Retina (tissue), 1 donor: ENCODE measurements at regions not wholly inside any gene's neighbourhood (a gene's known extent, or its start where the extent isn't known, plus 50 kb on each side); places are given as distances from the start of the nearest gene placed in this dataset.
"Not testable (repeated sequence)": the region's sequence is repeated elsewhere in the genome, so short reads cannot be mapped to it uniquely, and the experiment has no call there.

Source experiments
- DNase-seq: peaks from one replicate; pipeline ENCODE4 v3.0.0-alpha.2; 2016

DNA sequence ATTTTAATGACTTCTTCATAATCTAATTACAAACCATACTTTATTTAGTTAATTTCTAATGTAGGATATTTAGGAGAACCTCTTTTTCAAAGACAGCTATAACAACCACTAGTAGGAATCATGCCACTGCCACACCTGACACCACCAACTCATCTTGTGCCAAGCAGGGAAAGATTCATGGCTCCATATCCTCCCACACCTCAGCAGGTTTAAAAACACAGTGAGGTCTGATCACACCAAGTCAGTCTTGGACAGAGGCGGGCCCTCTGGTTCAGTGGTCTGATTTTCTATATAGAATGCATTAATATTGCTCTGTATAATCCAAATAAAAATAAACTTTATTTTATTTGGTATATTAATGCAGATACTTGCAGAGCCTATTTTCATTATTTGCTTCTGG, 227.7 kb upstream of the TTC29 start:
- DNase-seq, result no peak

DNA sequence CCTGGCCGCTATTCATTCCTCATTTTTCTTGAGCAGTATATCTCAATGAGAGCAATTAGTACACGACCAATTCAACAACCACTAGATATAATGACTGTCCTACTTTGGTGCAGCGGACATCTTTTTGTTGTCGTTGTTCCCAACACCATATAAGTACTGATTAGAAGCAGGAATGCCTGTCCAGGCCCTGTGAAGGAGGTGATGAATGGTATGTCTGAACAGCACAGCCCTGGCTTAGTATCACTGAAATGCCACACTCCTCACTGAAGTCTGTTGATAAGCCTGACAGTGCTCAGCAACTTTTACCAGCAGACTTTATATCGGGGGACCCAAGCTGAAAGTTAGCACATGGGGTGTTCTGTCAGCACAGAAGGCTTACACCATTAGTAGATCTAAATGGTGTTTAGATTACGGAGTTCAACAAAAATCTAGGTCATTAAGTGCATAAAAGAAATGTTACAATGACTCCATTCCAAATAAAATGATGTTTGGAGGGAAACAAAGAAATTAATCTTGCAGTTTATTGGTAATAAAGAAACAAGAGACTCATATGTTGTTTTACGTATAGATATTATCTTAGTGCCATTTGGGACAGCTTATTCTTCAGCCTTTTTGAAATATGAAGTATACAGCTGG, 228.3 kb upstream of the TTC29 start:
- DNase-seq, result no peak

DNA sequence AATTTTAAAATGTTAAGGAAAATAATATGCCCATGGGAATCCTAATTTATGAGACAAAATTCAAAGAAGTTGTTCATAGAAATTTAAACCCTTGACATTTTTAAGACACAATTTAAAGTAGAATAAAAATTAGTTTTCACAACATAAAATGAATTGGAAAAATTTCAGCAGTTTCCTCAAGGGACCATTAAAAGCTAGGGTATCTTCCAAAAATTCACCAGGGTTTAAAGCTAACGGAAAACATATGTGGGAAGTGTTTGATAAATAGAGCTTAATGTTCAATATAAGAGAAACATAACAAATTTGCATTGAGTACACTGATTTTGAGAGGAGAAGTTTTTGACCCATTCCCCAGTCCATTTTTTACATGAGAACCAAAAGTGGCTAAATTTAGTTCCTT, 228.9 kb upstream of the TTC29 start:
- DNase-seq, result no peak

GRCh38 chr4:147175460-147176025, 229.9 kb upstream of the TTC29 start:
- DNase-seq, result no peak

- no peak for DNase-seq
Measured at GRCh38 chr4:147182041-147182440, 236.4 kb upstream of the TTC29 start.

DNA sequence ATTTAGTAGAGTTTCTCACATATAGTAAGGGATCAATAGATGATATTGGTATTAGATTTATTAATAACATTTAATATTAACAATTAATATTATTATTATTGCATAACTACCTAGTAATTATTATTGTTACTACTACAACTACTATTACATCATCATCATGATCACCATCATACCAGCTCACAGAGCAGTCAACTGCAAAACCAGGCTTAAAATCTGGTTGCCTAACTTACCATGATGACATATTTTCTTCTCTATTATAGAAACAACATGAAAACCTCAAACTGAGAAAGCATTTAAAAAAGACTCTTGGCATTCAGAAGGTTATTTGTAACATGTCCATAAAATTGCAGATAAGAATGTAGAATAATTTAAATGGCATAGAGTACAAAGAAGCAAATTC, 247.0 kb upstream of the TTC29 start:
- no peak for DNase-seq

DNA sequence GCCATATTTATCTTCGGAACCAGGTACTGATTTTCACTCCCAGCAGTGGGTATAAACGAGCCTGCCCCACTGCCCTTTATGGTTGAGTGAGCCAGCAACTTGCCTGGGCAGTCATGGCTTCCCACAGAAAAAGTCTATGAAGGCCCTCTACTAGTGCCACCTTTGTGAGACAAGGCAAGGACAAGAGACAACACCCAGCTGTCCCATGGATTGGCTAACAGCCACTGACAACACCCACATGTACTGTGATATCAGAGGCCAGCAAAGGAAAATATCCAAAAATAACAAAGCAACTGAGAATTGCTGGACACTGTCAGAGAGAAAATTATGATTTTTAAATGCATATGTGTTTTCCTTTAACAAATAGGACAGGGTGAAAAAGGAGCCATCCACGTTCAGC, 248.4 kb upstream of the TTC29 start:
- DNase-seq, result no peak

GRCh38 chr4:147194604-147195003, 248.9 kb upstream of the TTC29 start:
- no peak for DNase-seq

DNA sequence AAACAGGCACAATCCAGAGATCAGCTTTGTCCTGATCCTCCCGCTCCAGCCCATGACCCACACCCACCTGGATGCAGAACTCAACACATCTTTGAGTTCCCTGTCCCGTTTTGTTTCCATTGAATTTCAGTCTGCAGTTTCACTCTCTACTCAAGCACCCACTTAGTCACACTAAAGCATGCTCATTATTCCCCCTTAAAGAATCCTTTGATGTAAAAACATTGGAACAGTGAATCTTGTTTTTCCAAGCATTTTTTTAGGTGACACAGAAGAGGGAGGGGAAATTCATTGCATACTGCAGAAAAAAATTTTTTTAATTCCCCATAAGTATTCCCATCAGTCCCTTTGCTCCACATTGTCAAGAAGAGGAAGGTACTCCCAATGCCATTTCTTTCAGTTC, 249.7 kb upstream of the TTC29 start:
- DNase-seq, result no peak

DNA sequence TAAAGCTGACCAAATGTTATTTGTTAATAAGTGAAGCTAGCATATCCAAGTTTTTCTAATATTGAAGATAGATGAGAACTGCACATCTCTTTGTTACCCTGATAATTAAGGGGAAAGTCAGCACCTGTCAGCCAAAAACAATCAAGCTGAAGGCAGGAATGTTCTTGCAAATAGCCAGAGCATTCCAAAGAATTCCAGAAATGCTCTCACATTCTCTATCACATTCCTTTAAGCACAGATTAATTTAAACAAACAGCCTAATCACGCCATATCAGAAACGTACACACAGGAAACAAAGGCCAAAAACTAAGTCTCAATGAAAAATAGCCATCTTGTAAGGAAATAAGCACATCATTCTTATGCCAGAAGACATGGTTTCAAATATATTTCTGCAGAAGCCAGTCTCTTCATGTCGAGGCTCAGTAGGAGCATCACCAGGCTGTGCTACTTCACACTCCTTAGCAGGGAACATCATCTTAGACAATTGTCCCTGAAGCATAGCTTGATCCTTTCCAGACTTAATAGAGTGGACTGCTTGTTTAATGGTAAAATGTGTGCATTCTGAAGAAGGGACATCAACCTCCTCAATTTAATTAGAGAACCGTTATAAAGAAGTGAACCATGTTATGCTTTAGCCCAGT, 252.9 kb upstream of the TTC29 start:
- no peak for DNase-seq

DNA sequence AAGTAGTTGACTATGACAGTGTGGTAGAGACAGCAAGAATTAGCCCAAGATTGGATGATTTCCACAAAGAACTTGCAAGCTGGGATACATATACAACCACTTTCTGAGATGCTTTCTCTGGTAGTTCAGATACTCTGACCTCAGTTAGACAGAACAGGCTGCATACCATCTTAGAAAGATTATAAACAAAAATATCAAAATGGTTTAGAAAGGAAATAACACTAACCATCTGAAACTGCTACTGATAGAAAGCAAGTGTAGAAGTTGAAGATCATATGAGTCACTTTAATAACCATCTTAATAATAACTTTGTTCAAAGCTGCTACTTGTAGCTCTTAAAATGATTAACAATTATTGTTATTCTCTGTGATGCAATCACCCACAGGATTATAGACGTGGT, 255.4 kb upstream of the TTC29 start:
- no peak for DNase-seq

DNA sequence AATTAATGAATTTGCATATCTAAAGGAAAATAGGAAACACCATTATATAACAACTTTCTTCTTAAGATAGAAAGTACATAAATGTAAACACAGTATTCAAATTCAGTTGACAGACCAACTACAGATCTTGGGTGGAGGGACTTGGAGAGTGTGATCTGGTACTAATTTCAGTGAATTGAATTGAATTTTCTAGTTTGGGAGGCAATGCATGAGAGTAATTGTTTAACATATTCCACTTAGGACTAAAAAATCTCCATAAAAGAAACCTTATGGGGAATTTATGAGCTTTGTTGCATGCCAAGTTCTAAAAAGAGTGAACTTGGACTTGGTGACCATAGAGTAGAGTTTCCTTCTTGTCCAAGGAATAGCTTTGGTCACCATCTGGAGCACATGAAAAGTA, 261.1 kb upstream of the TTC29 start:
- no peak for DNase-seq

DNA sequence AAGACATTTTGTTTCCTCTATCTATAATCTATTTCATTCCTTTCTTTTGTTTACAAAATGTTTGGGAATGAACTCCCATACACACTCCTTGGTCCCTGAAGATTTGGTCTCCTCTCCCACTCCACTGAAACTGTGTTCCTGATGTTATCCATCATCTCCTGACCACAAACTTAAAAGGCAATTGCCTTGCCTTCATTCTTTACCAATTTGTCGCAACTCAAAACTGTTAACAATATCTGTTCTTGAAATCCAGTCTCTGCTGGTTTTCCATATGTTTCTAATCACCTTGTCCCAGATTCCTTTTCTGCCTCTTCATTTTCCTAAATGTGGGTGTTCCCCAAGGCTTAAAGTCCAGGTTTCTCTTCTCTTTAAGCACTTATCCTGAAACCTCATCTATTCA, 262.2 kb upstream of the TTC29 start:
- DNase-seq, result no peak

DNA sequence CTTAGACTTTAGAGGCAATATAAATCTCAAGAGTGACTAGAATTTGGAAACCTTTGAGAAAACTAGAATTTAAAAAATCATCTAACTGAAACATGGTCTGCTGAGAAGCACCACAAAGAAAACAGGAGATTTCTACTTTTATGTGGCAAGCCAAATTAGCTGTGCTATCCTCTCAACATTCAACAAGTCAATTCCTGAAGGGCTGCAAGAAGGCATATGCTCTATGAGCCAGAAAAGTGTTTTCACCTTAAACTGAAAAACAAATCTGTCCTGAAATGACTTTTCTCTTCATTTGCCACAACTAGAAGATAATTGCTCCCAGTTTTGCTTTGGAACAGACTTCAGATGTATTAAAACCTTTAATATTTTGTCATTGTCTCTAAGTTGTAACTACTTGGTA, 263.2 kb upstream of the EDNRA start:
- no peak for DNase-seq

- DNase-seq, result no peak
Measured at GRCh38 chr4:147219145-147219544, 261.8 kb upstream of the EDNRA start.

DNA sequence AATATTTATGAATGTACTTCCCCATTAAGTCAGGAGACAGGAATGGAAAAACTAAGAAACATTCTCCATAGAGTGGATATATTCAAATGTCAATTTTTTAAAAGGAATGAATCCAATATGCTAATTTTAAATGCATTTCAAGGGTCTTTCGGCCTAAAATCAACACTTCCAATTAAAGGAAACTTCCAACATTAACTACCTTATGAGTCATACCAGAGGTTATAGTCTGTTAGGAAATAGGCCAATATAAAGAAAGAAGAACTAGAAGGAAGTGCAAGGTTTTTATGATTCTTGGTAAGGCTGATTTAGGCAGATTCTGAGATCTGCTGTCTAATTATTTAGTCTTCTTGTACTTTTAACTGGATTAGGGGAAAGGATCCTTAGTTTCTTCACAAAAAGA, 260.1 kb upstream of the EDNRA start:
- DNase-seq, result no peak

DNA sequence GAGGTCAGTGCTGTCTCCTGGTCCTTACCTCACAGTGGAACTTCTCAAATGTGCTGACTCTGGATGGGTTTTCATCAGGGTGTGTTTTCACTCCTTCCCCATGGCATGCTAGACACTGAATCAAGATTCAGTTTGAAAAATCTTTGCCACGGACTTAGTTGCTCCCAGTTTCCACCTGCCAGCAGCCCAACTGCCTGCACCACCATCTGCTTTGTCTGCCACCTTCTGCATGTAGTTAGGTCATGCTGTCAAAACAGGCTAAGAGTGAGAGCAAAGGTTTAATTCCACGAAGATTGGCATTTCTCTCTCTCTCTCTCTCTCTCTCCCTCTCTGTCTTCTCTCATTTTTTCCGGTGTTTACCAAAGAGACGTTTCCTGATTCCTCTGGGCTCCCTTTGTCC, 258.0 kb upstream of the EDNRA start:
- DNase-seq, result no peak

DNA sequence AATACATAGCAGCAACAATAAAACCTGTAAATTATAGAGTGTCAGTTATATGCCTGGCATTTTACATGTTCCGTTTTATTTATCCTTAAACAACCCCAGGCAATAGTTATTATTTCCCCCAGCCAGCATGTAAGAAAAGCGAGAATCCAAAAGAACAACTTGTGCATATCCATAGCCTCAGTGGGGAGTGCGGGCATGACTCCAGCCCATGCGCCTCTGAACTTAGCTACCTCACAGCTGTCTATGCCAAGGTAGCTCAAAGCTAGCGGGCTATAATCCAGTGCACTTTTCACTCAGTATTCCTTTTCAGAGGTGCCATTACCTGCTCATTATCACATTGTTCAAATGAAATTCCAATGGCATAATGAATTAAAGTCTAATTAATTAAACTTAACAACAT, 257.3 kb upstream of the EDNRA start:
- DNase-seq, result no peak

DNA sequence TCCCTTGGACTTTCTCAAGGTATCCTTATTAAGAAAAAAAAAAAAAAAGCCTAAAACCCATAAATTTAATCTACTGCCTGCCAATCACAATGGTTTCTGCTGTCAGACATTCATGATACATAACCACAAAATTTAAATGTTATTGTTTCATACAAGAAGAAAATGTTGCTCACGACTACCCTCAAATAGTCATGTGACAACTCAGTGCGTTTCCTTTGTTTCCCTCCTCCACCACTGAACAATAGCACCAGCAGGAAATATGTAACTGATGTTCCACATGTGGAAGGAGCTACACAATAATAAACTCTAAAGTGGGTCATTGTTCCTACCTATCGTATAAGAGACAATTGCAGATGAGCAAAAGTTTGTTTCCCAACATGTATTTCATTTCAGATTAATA, 244.1 kb upstream of the EDNRA start:
- DNase-seq, result no peak

DNA sequence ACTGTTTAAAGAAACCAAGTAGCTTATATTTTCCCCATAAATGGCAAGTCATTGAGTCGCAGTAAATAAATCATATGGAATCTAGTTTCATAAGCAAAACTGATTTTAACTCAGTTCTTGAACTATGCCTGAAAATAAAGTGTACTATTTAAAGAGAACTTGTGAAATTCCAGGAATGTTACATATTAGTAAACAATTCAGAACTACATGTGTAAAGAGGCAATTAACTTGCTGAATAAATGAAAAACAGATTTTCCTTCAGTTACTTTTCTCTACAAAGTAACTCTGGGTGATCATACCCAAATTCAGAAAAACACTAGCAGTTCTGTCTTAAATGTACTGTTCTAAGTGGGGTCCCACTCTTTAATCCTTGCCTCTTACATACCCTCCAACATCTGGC, 236.1 kb upstream of the EDNRA start:
- DNase-seq, result no peak

DNA sequence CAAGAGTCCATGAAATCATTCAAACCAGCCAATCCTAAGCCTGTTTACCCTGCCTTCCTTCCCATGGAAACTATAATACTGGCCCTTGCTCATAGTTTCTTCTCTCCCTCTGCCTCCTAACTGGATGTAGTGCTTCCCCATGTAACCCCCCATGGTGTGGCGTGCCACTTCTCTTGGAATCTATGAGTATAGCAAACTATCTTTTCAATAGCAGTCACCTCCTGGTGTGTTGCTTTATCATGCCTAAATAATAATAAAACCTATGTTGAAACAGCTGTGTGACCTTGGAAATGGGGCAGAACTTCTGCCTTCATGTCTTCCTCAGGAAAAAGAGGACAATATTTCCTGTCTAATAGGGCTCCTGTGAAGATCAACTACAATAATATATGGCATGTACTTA, 234.8 kb upstream of the EDNRA start:
- DNase-seq, result no peak

DNA sequence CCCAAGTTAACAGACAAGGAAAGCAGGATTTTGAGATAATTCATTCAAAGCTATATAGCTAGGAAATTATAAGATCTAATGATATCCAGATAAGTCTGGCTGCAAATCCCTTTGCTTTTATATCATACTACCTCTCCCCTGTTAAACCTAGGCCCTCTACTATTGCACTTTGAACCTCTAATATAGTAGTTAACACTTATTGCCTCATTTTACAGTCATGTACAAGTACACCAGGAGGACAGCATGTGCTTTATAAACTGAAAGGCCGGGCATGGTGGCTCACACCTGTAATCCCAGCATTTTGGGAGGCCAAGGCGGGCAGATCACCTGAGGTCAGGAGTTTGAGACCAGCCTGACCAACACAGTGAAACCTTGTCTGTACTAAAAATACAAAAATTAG, 234.4 kb upstream of the EDNRA start:
- DNase-seq, result not testable (repeated sequence)

DNA sequence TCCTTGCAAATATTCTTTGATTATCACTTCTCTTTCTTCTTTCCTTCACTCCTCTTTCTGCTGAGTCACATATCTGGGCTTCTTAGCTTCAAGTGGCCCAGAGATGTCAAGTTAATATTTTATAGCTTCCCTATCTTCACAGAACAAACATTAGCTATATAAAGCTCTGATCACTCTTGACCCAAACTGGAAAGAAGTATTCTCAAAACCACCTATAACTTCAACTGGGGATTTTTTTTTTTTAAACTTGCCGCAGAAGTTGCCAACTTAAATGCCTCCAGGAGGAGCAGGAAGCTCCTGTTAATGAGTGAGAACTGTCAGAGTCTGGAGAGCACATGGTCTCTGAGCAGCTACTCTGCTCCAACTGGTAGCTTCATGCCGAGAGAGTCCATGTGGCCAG, 233.3 kb upstream of the EDNRA start:
- no peak for DNase-seq

- no peak for DNase-seq
Measured at GRCh38 chr4:147250062-147250461, 230.8 kb upstream of the EDNRA start.

- not testable (repeated sequence) for DNase-seq
Measured at GRCh38 chr4:147255268-147255667, 225.6 kb upstream of the EDNRA start.
